ENCODE measurements at regions not wholly inside any gene's neighbourhood (a gene's known extent, or its start where the extent isn't known, plus 50 kb on each side); places are given as distances from the start of the nearest gene placed in this dataset.

DNA sequence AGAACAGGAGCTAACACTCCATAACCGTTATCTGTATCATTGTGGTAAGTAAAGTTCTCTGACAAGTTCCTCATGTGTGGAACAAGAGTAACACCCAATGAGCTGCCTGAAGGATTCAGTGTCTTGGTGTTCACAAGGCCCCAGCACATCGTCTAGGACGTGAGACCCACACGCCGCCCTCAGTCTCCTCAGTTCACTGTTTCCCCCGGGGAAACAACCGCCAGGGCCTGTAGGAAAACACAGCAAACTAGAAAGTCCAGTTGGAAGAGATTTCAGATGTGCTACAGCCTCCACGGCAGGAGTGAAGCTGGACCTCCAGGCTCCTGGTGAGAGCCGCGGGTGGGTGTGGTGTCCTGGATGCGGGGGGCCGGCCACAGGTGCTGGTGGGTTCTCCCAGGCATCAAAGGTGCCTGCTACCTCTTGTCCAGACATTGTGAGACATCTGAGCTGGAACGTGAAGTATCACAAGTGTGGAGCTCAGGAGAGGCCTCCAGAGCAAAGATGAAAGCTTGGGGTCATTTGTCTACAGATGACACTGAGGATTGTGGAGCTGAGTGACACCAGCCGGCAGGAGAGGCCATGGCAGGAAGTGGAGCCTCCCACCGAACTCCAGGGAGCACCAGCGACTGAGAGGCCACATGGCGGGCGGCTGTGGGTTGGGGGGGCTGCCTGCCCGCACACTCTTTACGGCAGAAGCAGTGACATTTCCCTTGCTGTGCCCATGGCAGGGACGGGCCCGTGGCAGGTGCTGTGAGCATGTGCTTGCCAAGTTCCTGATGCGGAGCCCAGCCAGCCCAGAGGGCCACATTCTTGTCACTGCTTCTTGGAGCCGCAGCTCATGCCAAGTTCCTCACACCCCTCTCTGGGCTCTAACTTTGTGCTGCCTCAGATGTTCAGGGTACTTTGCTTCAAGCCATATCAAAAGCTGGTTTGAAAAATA, 131.2 kb downstream of the TMEM18 start:
- no peak for DNase-seq

DNA sequence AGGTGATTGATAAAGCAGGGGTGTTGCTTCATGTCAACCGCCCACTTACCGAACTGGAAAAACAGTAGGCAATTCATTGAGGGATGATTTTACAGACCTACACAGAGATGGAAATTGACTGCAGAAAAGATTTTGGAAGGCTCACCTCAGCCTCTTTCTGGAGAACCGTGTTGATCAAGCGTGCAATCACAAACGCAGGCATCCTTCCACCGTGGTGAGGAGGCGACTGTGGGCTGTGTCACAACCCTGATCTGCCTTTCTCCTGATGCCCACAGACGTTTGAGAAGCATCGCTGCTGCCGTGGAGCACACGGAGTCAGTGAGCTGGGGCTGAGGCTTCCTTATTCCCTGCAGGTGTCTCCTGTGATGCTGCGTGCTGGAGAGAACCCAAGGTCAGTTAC, 132.0 kb downstream of the TMEM18 start:
- no peak for DNase-seq

- no peak for DNase-seq
Measured at GRCh38 chr2:538646-539045, 138.6 kb downstream of the TMEM18 start.

DNA sequence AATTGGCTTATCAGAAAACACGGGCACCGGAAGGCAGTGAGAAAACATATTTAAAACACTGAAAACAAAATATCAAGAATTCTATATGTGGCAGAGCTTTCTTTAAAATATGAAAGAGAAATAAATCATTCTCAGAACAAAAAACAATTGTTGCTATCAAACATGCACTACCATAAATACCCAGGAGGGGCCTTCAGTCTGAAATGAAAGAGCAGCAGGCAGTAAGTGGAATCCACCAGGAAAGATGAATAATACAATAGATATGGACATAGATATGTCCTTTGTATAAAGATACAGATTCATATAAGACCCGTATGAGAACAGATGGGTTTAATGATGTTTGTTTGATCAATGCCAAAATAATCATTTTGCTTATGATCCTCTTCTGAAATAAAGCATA, 142.0 kb downstream of the TMEM18 start:
- DNase-seq, result no peak

- no peak for DNase-seq
Measured at GRCh38 chr2:529852-530251, 147.4 kb downstream of the TMEM18 start.

DNA sequence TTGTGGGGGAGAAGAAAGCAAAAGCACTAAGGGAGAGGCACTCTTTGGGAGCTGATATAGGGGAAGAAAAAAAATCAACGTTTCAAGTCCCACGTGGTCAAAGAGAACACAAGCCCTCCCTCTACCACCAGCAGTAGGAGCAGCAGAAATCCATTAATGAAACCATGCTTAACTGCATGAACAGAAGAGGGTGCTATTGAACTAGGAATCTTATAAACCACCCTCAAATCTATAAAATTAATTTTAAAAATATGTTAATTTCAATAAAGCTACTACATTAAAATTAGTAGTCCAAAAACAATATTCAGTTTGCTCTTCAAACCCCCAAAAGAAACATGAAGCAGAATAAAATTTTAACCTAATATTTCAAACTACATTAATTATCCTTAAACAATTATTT, 147.8 kb downstream of the TMEM18 start:
- no peak for DNase-seq

GRCh38 chr2:527581-527980, 149.6 kb downstream of the TMEM18 start:
- DNase-seq, result no peak

- no peak for DNase-seq
Measured at GRCh38 chr2:526918-527317, 150.3 kb downstream of the TMEM18 start.

DNA sequence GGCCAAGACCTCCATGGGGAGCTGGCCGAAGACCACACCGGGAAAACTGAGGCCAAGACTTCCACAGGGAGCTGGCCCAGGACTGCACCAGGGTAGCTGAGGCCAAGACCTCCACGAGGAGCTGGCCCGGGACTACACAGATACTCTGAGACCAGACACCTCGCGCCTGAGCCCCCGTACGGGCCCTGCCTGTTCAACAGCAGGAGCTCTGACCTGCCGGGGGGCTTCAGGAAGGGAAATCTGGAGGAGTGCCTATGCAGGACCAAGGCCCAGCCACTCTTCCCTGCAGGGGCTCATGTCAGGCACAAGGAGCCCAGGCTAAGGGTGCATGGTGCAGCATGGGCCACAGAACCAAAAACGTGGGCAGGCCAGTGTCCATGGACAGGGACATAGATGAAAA, 151.6 kb downstream of the TMEM18 start:
- DNase-seq, result no peak

DNA sequence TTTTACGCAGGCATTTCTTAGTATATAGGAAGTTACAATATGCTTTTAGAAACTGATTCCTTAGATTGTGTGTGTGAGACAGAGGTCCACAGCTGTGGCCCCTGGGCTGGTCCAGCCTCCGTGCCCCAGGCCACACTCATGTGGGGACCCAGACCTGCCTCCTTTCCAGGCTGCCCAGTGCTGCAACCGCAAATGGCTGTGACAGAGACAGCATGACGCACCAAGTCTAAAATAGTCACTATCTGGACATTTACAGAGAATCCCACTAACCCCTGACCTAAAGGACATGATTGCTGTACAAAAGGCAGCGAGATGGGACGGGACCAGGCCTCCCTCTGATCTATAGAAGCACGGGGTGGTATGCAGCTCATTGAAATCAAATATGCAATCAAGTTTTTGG, 152.2 kb downstream of the TMEM18 start:
- DNase-seq, result no peak

- DNase-seq, result no peak
Measured at GRCh38 chr2:524442-524841, 152.8 kb downstream of the TMEM18 start.

GRCh38 chr2:523698-524270, 153.4 kb downstream of the TMEM18 start:
- no peak for DNase-seq

DNA sequence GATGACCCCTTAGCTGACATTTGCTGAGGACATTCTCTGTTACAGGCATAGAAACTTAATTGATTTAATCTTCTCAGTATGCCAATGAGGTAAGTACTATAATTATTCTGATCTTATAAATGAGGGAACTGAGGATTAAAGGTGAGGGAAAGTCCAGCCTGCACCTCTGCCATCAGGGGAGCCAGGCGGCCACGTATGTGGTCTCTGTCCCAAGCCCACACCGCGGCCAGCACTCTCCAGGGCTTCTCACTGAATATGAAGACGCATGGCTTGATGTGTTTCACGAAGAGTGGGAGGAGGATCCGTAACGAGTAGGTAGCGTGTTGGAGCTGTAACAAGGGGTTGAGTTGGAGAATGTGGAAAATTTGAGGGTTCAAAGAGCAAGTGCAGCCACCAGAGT, 154.4 kb downstream of the TMEM18 start:
- DNase-seq, result no peak

- no peak for DNase-seq
Measured at GRCh38 chr2:521853-522530, 155.2 kb downstream of the TMEM18 start.

GRCh38 chr2:520663-521340, 156.4 kb downstream of the TMEM18 start:
- DNase-seq, result no peak

DNA sequence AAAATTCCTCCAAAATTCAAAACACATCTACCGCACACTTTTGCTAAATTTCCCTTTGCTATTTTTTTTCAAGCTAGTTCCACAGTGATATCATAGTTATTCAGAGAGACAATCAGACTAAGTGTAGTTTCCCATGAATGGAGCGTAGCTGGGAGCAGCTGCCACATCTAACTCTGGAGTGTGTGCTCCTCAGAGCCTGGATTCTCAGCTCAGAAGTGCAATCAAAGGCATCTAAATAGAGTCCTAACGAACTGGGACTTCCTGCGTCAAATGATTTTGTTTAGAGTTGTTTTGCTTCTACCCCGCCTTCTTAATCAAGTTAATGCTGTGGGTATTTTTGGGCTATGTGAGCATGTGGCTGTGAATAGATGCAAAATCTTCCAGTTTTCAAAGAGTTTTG, 160.3 kb downstream of the TMEM18 start:
- DNase-seq, result no peak

DNA sequence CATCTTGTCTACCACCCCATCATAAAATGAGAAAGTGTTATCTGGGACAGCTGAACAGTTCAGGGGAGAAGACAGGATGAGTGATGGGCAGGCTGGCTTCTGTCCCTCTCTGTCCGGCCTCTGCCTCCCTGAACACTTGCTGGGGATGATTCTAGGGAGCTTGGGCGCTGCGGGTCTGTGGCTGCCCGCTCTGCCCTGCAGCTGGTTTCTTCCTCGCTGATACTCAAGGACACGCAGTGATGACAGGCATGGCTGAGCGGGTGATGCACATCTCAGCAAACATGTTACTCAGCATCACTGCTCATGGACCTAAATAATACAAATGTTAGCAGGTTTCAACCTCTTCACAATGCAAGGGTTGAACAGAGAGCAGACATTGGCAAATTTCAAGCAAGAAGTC, 161.1 kb downstream of the TMEM18 start:
- no peak for DNase-seq

GRCh38 chr2:515441-516127, 161.6 kb downstream of the TMEM18 start:
- no peak for DNase-seq

- DNase-seq, result no peak
Measured at GRCh38 chr2:513981-514706, 163.1 kb downstream of the TMEM18 start.

GRCh38 chr2:510839-511238, 166.4 kb downstream of the TMEM18 start:
- no peak for DNase-seq

- DNase-seq, result no peak
Measured at GRCh38 chr2:509888-510287, 167.3 kb downstream of the TMEM18 start.

DNA sequence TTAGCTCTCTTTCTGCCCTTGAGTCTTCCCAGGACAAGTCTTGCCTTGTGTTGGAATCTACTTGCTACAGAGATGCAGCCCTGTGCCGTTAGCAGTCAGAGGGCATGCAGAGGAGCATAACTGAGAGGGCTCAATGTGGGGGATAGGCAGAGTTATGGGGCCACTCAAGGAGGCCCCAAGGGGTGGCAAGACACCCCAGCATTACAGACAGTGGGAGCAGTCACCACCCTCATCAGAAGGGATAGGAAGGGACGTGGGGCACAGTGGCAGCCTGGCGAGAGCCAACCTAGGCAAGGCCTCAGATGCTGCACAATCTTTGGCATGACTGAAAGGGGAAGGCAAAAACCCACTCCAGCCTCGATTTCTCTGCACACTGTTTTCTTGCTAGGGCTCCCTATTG, 169.1 kb downstream of the TMEM18 start:
- no peak for DNase-seq
